ENCODE measurements at regions not wholly inside any gene's neighbourhood (a gene's known extent, or its start where the extent isn't known, plus 50 kb on each side); places are given as distances from the start of the nearest gene placed in this dataset.
A peak's percentile ranks its signal among the peaks of the same experiment; 100 is the strongest.

GRCh38 chr9:105887679-105888078, 193.3 kb downstream of the TMEM38B start:
- POLR2A ChIA-PET, result no interaction called here

More at GRCh38 chr9:105887679-105888078, 193.3 kb downstream of the TMEM38B start:
- H3K27ac Mint-ChIP-seq, result no peak overlapping the region
- ATAC-seq, result peak; percentile 31
- CTCF ChIA-PET, result no interaction called here
- no peaks in the 10 kb centered on the region; the same call in 1 of the 2 replicates for H3K27me3 Mint-ChIP-seq (ENCODE audit: low read depth)
- peaks cover 17% of the 10 kb centered on the region for H3K4me1 Mint-ChIP-seq
- DNase-seq (ENCODE audit: low spot score), result no peak
- H3K4me3 Mint-ChIP-seq, result no peak overlapping the region
- no peak for TF ChIP-seq NR1H2 (CRISPR knock-in tag; IDR thresholded peaks at IDR 0.05)
- no peak for TF ChIP-seq HMGXB4 (CRISPR knock-in tag; IDR thresholded peaks at IDR 0.05)
- TF ChIP-seq FOXP4 (CRISPR knock-in tag; IDR thresholded peaks at IDR 0.05), result no peak
- no peak for TF ChIP-seq SP1 (CRISPR knock-in tag; conservative IDR thresholded peaks at IDR 0.05)
- no peak for TF ChIP-seq SOX15 (CRISPR knock-in tag; IDR thresholded peaks at IDR 0.05)
- TF ChIP-seq OVOL2 (CRISPR knock-in tag; IDR thresholded peaks at IDR 0.05; ENCODE audit: borderline replicate concordance), result no peak
- no peak for TF ChIP-seq TCF7 (CRISPR knock-in tag; IDR thresholded peaks at IDR 0.05; ENCODE audit: low read depth)
- no peak for TF ChIP-seq EMX1 (CRISPR knock-in tag; IDR thresholded peaks at IDR 0.05)
- no peak for TF ChIP-seq GTF2I (CRISPR knock-in tag; conservative IDR thresholded peaks at IDR 0.05)
- TF ChIP-seq NR2C2 (CRISPR knock-in tag; IDR thresholded peaks at IDR 0.05), result no peak
- TF ChIP-seq STAT6 (CRISPR knock-in tag; conservative IDR thresholded peaks at IDR 0.05; ENCODE audit: low read depth), result no peak
- TF ChIP-seq CREM (CRISPR knock-in tag; IDR thresholded peaks at IDR 0.05), result no peak
- no peak for TF ChIP-seq E2F4 (CRISPR knock-in tag; IDR thresholded peaks at IDR 0.05; ENCODE audit: borderline replicate concordance, low read depth)
- no peak for TF ChIP-seq AR (CRISPR knock-in tag; IDR thresholded peaks at IDR 0.05)
- no peak for TF ChIP-seq CTCF (IDR thresholded peaks at IDR 0.05)
- no peak for TF ChIP-seq GABPB1 (CRISPR knock-in tag; IDR thresholded peaks at IDR 0.05)
- TF ChIP-seq MXD4 (CRISPR knock-in tag; IDR thresholded peaks at IDR 0.05; ENCODE audit: borderline replicate concordance), result no peak
- TF ChIP-seq KAT7 (CRISPR knock-in tag; IDR thresholded peaks at IDR 0.05; ENCODE audit: borderline replicate concordance), result no peak
- TF ChIP-seq MAX (CRISPR knock-in tag; IDR thresholded peaks at IDR 0.05), result no peak
- TF ChIP-seq ZMAT4 (CRISPR knock-in tag; IDR thresholded peaks at IDR 0.05), result no peak
- no peaks in the 10 kb centered on the region for H3K36me3 Mint-ChIP-seq
- H3K9me3 Mint-ChIP-seq, result no peaks in the 10 kb centered on the region

Measured in WTC11 (cell line).